Hepatocyte (in vitro differentiated cells): ENCODE measurements at regions not wholly inside any gene's neighbourhood (a gene's known extent, or its start where the extent isn't known, plus 50 kb on each side); places are given as distances from the start of the nearest gene placed in this dataset.

Source experiments
- DNase-seq: peaks from one replicate; pipeline ENCODE4 v3.0.0-alpha.2; 2016; ENCODE audit warnings: low spot score
- H2AFZ ChIP-seq: fragments of 200-600 bp; sonication (generic); 2 replicates; pipeline ENCODE4 v1.6.0; 2016; ENCODE audit warnings: antibody characterized with exemption, mild to moderate bottlenecking
- H3K27ac ChIP-seq: fragments of 200-600 bp; sonication (generic); 2 replicates; pipeline ENCODE4 v1.5.1; 2016; ENCODE audit warnings: mild to moderate bottlenecking
- H3K27me3 ChIP-seq: fragments of 200-600 bp; sonication (generic); 2 replicates; pipeline ENCODE4 v1.6.1; 2016
- H3K36me3 ChIP-seq: fragments of 200-600 bp; sonication (generic); replicated peaks from 2 replicates; pipeline ENCODE4 v1.5.1; 2016; ENCODE audit warnings: low read depth; ENCODE audit not compliant: insufficient read depth
- H3K4me1 ChIP-seq: fragments of 200-600 bp; sonication (generic); 2 replicates; pipeline ENCODE4 v1.5.1; 2016; ENCODE audit warnings: mild to moderate bottlenecking, moderate library complexity; ENCODE audit not compliant: insufficient read depth
- H3K4me2 ChIP-seq: fragments of 200-600 bp; sonication (generic); 2 replicates; pipeline ENCODE4 v1.6.0; 2016
- H3K4me3 ChIP-seq: fragments of 200-600 bp; sonication (generic); 2 replicates; pipeline ENCODE4 v1.5.1; 2016; ENCODE audit warnings: mild to moderate bottlenecking
- H3K79me2 ChIP-seq: fragments of 200-600 bp; sonication (generic); 2 replicates; pipeline ENCODE4 v1.6.0; 2017; ENCODE audit warnings: mild to moderate bottlenecking
- H3K9me2 ChIP-seq: fragments of 200-600 bp; sonication (generic); replicated peaks from 2 replicates; pipeline ENCODE4 v1.6.0; 2017; ENCODE audit warnings: mild to moderate bottlenecking; ENCODE audit not compliant: insufficient read depth
- H3K9me3 ChIP-seq: fragments of 200-600 bp; sonication (generic); 2 replicates; pipeline ENCODE4 v1.5.1; 2016; ENCODE audit warnings: low read depth, mild to moderate bottlenecking
- H4K20me1 ChIP-seq: fragments of 200-600 bp; sonication (generic); 2 replicates; pipeline ENCODE4 v1.6.0; 2016; ENCODE audit warnings: mild to moderate bottlenecking; ENCODE audit not compliant: insufficient read depth, poor library complexity, severe bottlenecking
- CTCF ChIP-seq: fragments of 200-600 bp; sonication (generic); IDR thresholded peaks from 2 replicates; pipeline ENCODE4 v1.5.1; 2016; ENCODE audit warnings: antibody characterized with exemption, mild to moderate bottlenecking; ENCODE audit not compliant: poor library complexity
- EZH2 ChIP-seq: fragments of 200-600 bp; sonication (generic); IDR thresholded peaks from 2 replicates; pipeline ENCODE4 v1.6.1; 2016; ENCODE audit warnings: antibody characterized with exemption, mild to moderate bottlenecking, borderline replicate concordance
- EZH2phosphoT487 ChIP-seq: fragments of 200-600 bp; sonication (generic); IDR thresholded peaks from one replicate; pipeline ENCODE4 v1.6.1; 2018; ENCODE audit warnings: antibody characterized with exemption, mild to moderate bottlenecking, low read depth, moderate library complexity; ENCODE audit not compliant: unreplicated experiment, severe bottlenecking
- WGBS: methylation state at CpG from one replicate; pipeline ENCODE4 v1.1.6; 2016; ENCODE audit warnings: low lambda C conversion rate; ENCODE audit errors: missing lambda C conversion rate; 5-methylcytosine and 5-hydroxymethylcytosine counted together

GRCh38 chr4:170272959-170273358 is 183.2 kb upstream of the AADAT start:
- H3K4me2 ChIP-seq = no peak overlapping the region
- H2AFZ ChIP-seq = no peak overlapping the region
- WGBS = 75% methylated on average over 4 of the region's 4 CpGs
- H4K20me1 ChIP-seq = no peaks in the 10 kb centered on the region
- peaks cover 5% of the 10 kb centered on the region for H3K4me1 ChIP-seq
- H3K4me3 ChIP-seq = no peak overlapping the region
- no peak overlapping the region for H3K27ac ChIP-seq
- H3K9me2 ChIP-seq = no peaks in the 10 kb centered on the region
- TF ChIP-seq EZH2phosphoT487 (no peak), CTCF (no peak), EZH2 (no peak)
- no peak for DNase-seq
- H3K36me3 ChIP-seq = no peaks in the 10 kb centered on the region
- H3K9me3 ChIP-seq = no peaks in the 10 kb centered on the region
- no peaks in the 10 kb centered on the region for H3K27me3 ChIP-seq
- H3K79me2 ChIP-seq = no peaks in the 10 kb centered on the region

GRCh38 chr4:170271723-170272122 is 182.0 kb upstream of the AADAT start:
- Histone ChIP-seq H3K4me3 (no peak overlapping the region), H3K4me2 (no peak overlapping the region), H3K27ac (no peak overlapping the region), H2AFZ (no peak overlapping the region), H3K36me3 (no peaks in the 10 kb centered on the region), H3K9me3 (no peaks in the 10 kb centered on the region), H3K4me1 (peaks cover 5% of the 10 kb centered on the region), H4K20me1 (no peaks in the 10 kb centered on the region), H3K27me3 (no peaks in the 10 kb centered on the region), H3K79me2 (no peaks in the 10 kb centered on the region), H3K9me2 (no peaks in the 10 kb centered on the region)
- TF ChIP-seq EZH2phosphoT487 (no peak), EZH2 (no peak), CTCF (no peak)
- no peak for DNase-seq
- 55% methylated on average over 2 of the region's 2 CpGs for WGBS

- Histone ChIP-seq H3K36me3 (no peaks in the 10 kb centered on the region), H3K9me3 (no peaks in the 10 kb centered on the region), H2AFZ (no peak overlapping the region), H3K79me2 (no peaks in the 10 kb centered on the region), H3K4me2 (no peak overlapping the region), H3K4me3 (no peak overlapping the region), H3K9me2 (no peaks in the 10 kb centered on the region), H4K20me1 (no peaks in the 10 kb centered on the region), H3K27ac (no peak overlapping the region), H3K4me1 (peaks cover 5% of the 10 kb centered on the region), H3K27me3 (no peaks in the 10 kb centered on the region)
- 84% methylated on average over 2 of the region's 2 CpGs for WGBS
- TF ChIP-seq CTCF = no peak
- TF ChIP-seq EZH2phosphoT487 = no peak
- no peak for TF ChIP-seq EZH2
- DNase-seq = no peak
These were observed 180.9 kb upstream of the AADAT start for GRCh38 chr4:170270628-170271027.

- TF ChIP-seq EZH2phosphoT487 (no peak), EZH2 (no peak), CTCF (no peak)
- no peaks in the 10 kb centered on the region for H3K36me3 ChIP-seq
These were observed 180.2 kb upstream of the AADAT start for GRCh38 chr4:170269950-170270349.

More at GRCh38 chr4:170269950-170270349, 180.2 kb upstream of the AADAT start:
- Histone ChIP-seq H3K79me2 (no peaks in the 10 kb centered on the region), H3K4me1 (peaks cover 5% of the 10 kb centered on the region), H4K20me1 (no peaks in the 10 kb centered on the region), H3K4me2 (no peak overlapping the region), H3K27ac (no peak overlapping the region), H3K4me3 (no peak overlapping the region), H3K9me2 (no peaks in the 10 kb centered on the region), H2AFZ (no peak overlapping the region), H3K27me3 (no peaks in the 10 kb centered on the region), H3K9me3 (no peaks in the 10 kb centered on the region)
- DNase-seq = no peak
- 78% methylated on average over 2 of the region's 2 CpGs for WGBS
